ENCODE measurements at regions not wholly inside any gene's neighbourhood (a gene's known extent, or its start where the extent isn't known, plus 50 kb on each side); places are given as distances from the start of the nearest gene placed in this dataset.

- no peak for TF ChIP-seq CTCF (IDR thresholded peaks at IDR 0.05)
- TF ChIP-seq POLR2A (IDR thresholded peaks at IDR 0.05), result no peak
Observed at GRCh38 chr10:28874210-28874609, 196.9 kb downstream of the BAMBI start.

All from lower leg skin (tissue), 3 donors.